CD4-positive, CD25-positive, alpha-beta regulatory T cell (primary cell): ENCODE measurements at regions not wholly inside any gene's neighbourhood (a gene's known extent, or its start where the extent isn't known, plus 50 kb on each side); places are given as distances from the start of the nearest gene placed in this dataset.
"Not testable (repeated sequence)": the region's sequence is repeated elsewhere in the genome, so short reads cannot be mapped to it uniquely, and the experiment has no call there.

Experiments
- ATAC-seq, 2 donors: fragments of 150-1000 bp; cut with Tn5 transposase; one replicate each; pipeline ENCODE4 v1.10.0; 2021; ENCODE audit warnings: low read depth in 2 of 2, moderate number of reproducible peaks in 2 of 2, moderate library complexity in 1 of 2
- DNase-seq, 3 donors: peaks; one replicate each; pipeline versions ENCODE4 v3.0.0 to v3.0.0-alpha.2; 2012 to 2022; ENCODE audit warnings: mixed read lengths in 1 of 3
- H3K27ac ChIP-seq: one replicate; pipeline ENCODE4 v1.7.0; 2013; ENCODE audit warnings: mild to moderate bottlenecking, low read length; ENCODE audit not compliant: insufficient read depth, poor library complexity, severe bottlenecking
- H3K27me3 ChIP-seq: one replicate; pipeline ENCODE4 v1.7.0; 2013; ENCODE audit warnings: low read length; ENCODE audit not compliant: control insufficient read depth, insufficient read depth
- H3K36me3 ChIP-seq: one replicate; pipeline ENCODE4 v1.7.0; 2013; ENCODE audit warnings: mild to moderate bottlenecking, low read length, moderate library complexity; ENCODE audit not compliant: control insufficient read depth, insufficient read depth
- H3K4me1 ChIP-seq: 2 replicates; pipeline ENCODE4 v1.7.0; 2013; ENCODE audit warnings: mild to moderate bottlenecking, low read length; ENCODE audit not compliant: insufficient read depth, control insufficient read depth, poor library complexity, severe bottlenecking
- H3K4me3 ChIP-seq: one replicate; pipeline ENCODE4 v1.7.0; 2013; ENCODE audit warnings: low read depth, mild to moderate bottlenecking, low read length, moderate library complexity
- H3K9me3 ChIP-seq, 2 experiments: 1 replicate in 1 of 2; 2 replicates in 1 of 2; pipeline ENCODE4 v1.7.0; 2013; ENCODE audit warnings: low read length in 2 of 2, mild to moderate bottlenecking in 1 of 2, moderate library complexity in 1 of 2; ENCODE audit not compliant: control insufficient read depth in 2 of 2
- H3K27ac Mint-ChIP-seq, 3 donors: one replicate each; pipeline ENCODE4 v1.8.0; 2020 to 2022; ENCODE audit warnings: mild to moderate bottlenecking in 3 of 3, mixed read lengths in 3 of 3, moderate library complexity in 2 of 3
- H3K27me3 Mint-ChIP-seq: one replicate; pipeline ENCODE4 v1.8.0; 2022; ENCODE audit warnings: mild to moderate bottlenecking, mixed read lengths
- H3K36me3 Mint-ChIP-seq: one replicate; pipeline ENCODE4 v1.8.0; 2020; ENCODE audit warnings: mixed read lengths
- H3K4me1 Mint-ChIP-seq, 4 donors: one replicate each; pipeline ENCODE4 v1.8.0; 2020 to 2022; ENCODE audit warnings: mixed read lengths in 4 of 4, mild to moderate bottlenecking in 1 of 4
- H3K4me3 Mint-ChIP-seq, 4 donors: one replicate each; pipeline ENCODE4 v1.8.0; 2020 to 2022; ENCODE audit warnings: mild to moderate bottlenecking in 4 of 4, mixed read lengths in 4 of 4, moderate library complexity in 3 of 4
- H3K9me3 Mint-ChIP-seq, 7 donors: one replicate each; pipeline ENCODE4 v1.8.0; 2020 to 2022; ENCODE audit warnings: mixed read lengths in 7 of 7, mild to moderate bottlenecking in 3 of 7, moderate library complexity in 2 of 7

GRCh38 chr4:27678027-27678426, 817.4 kb downstream of the STIM2 start:
- H3K36me3 ChIP-seq, result no peaks in the 10 kb centered on the region
- DNase-seq, result no peak
- no peaks in the 10 kb centered on the region for H3K27me3 ChIP-seq
- H3K4me3 Mint-ChIP-seq, result no peak overlapping the region
- H3K27me3 Mint-ChIP-seq, result no peaks in the 10 kb centered on the region
- H3K4me1 ChIP-seq, result no peaks in the 10 kb centered on the region
- H3K4me1 Mint-ChIP-seq, result no peaks in the 10 kb centered on the region
- H3K9me3 Mint-ChIP-seq, result peaks cover 0 to 4% (median 2%) of the 10 kb centered on the region in 7 donors
- no peaks in the 10 kb centered on the region for H3K36me3 Mint-ChIP-seq
- no peak for ATAC-seq
- no peak overlapping the region for H3K27ac Mint-ChIP-seq
- no peaks in the 10 kb centered on the region for H3K9me3 ChIP-seq
- no peak overlapping the region for H3K27ac ChIP-seq
- H3K4me3 ChIP-seq, result no peak overlapping the region

GRCh38 chr4:27684610-27685011, 824.0 kb downstream of the STIM2 start:
- no peak overlapping the region for H3K27ac ChIP-seq
- H3K4me1 ChIP-seq, result no peaks in the 10 kb centered on the region
- DNase-seq, result peak in 1 of 3 donors; percentile 4
- Mint-ChIP-seq H3K27me3 (no peaks in the 10 kb centered on the region), H3K4me1 (no peaks in the 10 kb centered on the region), H3K4me3 (no peak overlapping the region), H3K9me3 (peaks cover 0 to 17% (median 6%) of the 10 kb centered on the region in 7 donors), H3K27ac (no peak overlapping the region), H3K36me3 (no peaks in the 10 kb centered on the region)
- no peaks in the 10 kb centered on the region for H3K9me3 ChIP-seq
- H3K36me3 ChIP-seq, result no peaks in the 10 kb centered on the region
- no peak for ATAC-seq
- no peak overlapping the region for H3K4me3 ChIP-seq
- no peaks in the 10 kb centered on the region for H3K27me3 ChIP-seq

- H3K27me3 ChIP-seq, result no peaks in the 10 kb centered on the region
- no peaks in the 10 kb centered on the region for H3K4me1 Mint-ChIP-seq
These were observed 824.5 kb downstream of the STIM2 start for GRCh38 chr4:27685091-27685490.

GRCh38 chr4:27685947-27686346, 825.3 kb downstream of the STIM2 start:
- Mint-ChIP-seq H3K27ac (no peak overlapping the region), H3K36me3 (no peaks in the 10 kb centered on the region), H3K27me3 (no peaks in the 10 kb centered on the region), H3K4me1 (no peaks in the 10 kb centered on the region), H3K4me3 (no peak overlapping the region), H3K9me3 (peaks cover 1 to 21% (median 6%) of the 10 kb centered on the region in 7 donors)
- Histone ChIP-seq H3K27ac (no peak overlapping the region), H3K9me3 (no peaks in the 10 kb centered on the region), H3K4me1 (no peaks in the 10 kb centered on the region), H3K36me3 (no peaks in the 10 kb centered on the region), H3K4me3 (no peak overlapping the region), H3K27me3 (no peaks in the 10 kb centered on the region)
- DNase-seq (no peak), ATAC-seq (no peak)

More at GRCh38 chr4:27685091-27685490, 824.5 kb downstream of the STIM2 start:
- DNase-seq, result no peak
- no peak for ATAC-seq
- Mint-ChIP-seq H3K27ac (no peak overlapping the region), H3K27me3 (no peaks in the 10 kb centered on the region), H3K36me3 (no peaks in the 10 kb centered on the region), H3K4me3 (no peak overlapping the region), H3K9me3 (peaks cover 0 to 17% (median 6%) of the 10 kb centered on the region in 7 donors)
- Histone ChIP-seq H3K4me3 (no peak overlapping the region), H3K4me1 (no peaks in the 10 kb centered on the region), H3K36me3 (no peaks in the 10 kb centered on the region), H3K9me3 (no peaks in the 10 kb centered on the region), H3K27ac (no peak overlapping the region)

GRCh38 chr4:27692158-27692557, 831.5 kb downstream of the STIM2 start:
- Mint-ChIP-seq H3K27ac (no peak overlapping the region), H3K9me3 (peaks cover 0 to 17% (median 6%) of the 10 kb centered on the region in 7 donors), H3K4me3 (no peak overlapping the region), H3K27me3 (no peaks in the 10 kb centered on the region), H3K4me1 (no peaks in the 10 kb centered on the region), H3K36me3 (no peaks in the 10 kb centered on the region)
- no peak overlapping the region for H3K4me3 ChIP-seq
- no peak overlapping the region for H3K27ac ChIP-seq
- H3K27me3 ChIP-seq, result no peaks in the 10 kb centered on the region
- no peaks in the 10 kb centered on the region for H3K4me1 ChIP-seq
- DNase-seq (peak in 1 of 3 donors; percentile 1), ATAC-seq (no peak)
- H3K36me3 ChIP-seq, result no peaks in the 10 kb centered on the region
- H3K9me3 ChIP-seq, result no peaks in the 10 kb centered on the region

GRCh38 chr4:27692868-27693634, 832.4 kb downstream of the STIM2 start:
- H3K9me3 ChIP-seq, result no peaks in the 10 kb centered on the region
- no peak for DNase-seq
- H3K36me3 Mint-ChIP-seq, result no peaks in the 10 kb centered on the region
- H3K4me1 Mint-ChIP-seq, result no peaks in the 10 kb centered on the region
- peaks cover 0 to 19% (median 6%) of the 10 kb centered on the region in 7 donors for H3K9me3 Mint-ChIP-seq
- no peaks in the 10 kb centered on the region for H3K4me1 ChIP-seq
- H3K4me3 Mint-ChIP-seq, result no peak overlapping the region
- no peak overlapping the region for H3K27ac ChIP-seq
- no peaks in the 10 kb centered on the region for H3K36me3 ChIP-seq
- no peaks in the 10 kb centered on the region for H3K27me3 Mint-ChIP-seq
- H3K27ac Mint-ChIP-seq, result no peak overlapping the region
- no peaks in the 10 kb centered on the region for H3K27me3 ChIP-seq
- H3K4me3 ChIP-seq, result no peak overlapping the region
- no peak for ATAC-seq

- H3K4me1 ChIP-seq, H3K9me3 ChIP-seq, H3K27me3 Mint-ChIP-seq, ATAC-seq, H3K27ac Mint-ChIP-seq, H3K4me1 Mint-ChIP-seq, H3K36me3 ChIP-seq, H3K4me3 ChIP-seq, H3K27me3 ChIP-seq, H3K27ac ChIP-seq, H3K4me3 Mint-ChIP-seq, H3K36me3 Mint-ChIP-seq, DNase-seq: not testable (repeated sequence)
- peaks cover 0 to 26% (median 4%) of the 10 kb centered on the region in 7 donors for H3K9me3 Mint-ChIP-seq
These were observed 835.6 kb downstream of the STIM2 start for GRCh38 chr4:27696257-27696656.

- H3K27ac ChIP-seq, result no peak overlapping the region
- Mint-ChIP-seq H3K36me3 (no peaks in the 10 kb centered on the region), H3K9me3 (peaks cover 3 to 22% (median 4%) of the 10 kb centered on the region in 7 donors), H3K27ac (no peak overlapping the region), H3K4me1 (no peaks in the 10 kb centered on the region), H3K27me3 (no peaks in the 10 kb centered on the region), H3K4me3 (no peak overlapping the region)
- H3K4me1 ChIP-seq, result no peaks in the 10 kb centered on the region
- H3K9me3 ChIP-seq, result no peaks in the 10 kb centered on the region
- H3K27me3 ChIP-seq, result no peaks in the 10 kb centered on the region
- no peak overlapping the region for H3K4me3 ChIP-seq
- no peaks in the 10 kb centered on the region for H3K36me3 ChIP-seq
- ATAC-seq (no peak), DNase-seq (no peak)
These were observed 841.0 kb downstream of the STIM2 start for GRCh38 chr4:27701606-27702005.
